ENCODE measurements at regions not wholly inside any gene's neighbourhood (a gene's known extent, or its start where the extent isn't known, plus 50 kb on each side); places are given as distances from the start of the nearest gene placed in this dataset.

DNA sequence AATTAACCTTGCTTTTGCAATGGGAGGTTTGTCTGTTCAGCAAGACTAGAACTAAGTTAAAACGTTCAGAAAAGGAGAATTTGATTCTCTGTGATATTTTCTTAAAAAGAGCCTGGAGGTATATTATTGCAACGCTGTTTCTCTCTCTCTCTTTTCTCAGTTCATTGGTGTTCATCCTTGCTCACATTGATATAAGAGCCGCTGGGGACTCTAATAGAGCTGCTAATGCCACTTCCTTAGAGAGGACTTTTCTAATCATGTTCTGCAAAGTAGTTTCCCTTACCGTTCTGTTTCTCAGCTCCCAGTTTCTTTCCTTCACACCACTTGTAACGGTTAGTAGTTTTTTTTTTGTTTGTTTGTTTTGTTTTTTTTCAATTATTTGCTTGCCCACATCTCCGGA is 203.8 kb downstream of the RWDD3 start:
- no peak for DNase-seq (ENCODE audit: low spot score)
- Histone ChIP-seq H3K4me3 (no peak overlapping the region), H3K27ac (no peak overlapping the region)
- TF ChIP-seq, protein P1, sequence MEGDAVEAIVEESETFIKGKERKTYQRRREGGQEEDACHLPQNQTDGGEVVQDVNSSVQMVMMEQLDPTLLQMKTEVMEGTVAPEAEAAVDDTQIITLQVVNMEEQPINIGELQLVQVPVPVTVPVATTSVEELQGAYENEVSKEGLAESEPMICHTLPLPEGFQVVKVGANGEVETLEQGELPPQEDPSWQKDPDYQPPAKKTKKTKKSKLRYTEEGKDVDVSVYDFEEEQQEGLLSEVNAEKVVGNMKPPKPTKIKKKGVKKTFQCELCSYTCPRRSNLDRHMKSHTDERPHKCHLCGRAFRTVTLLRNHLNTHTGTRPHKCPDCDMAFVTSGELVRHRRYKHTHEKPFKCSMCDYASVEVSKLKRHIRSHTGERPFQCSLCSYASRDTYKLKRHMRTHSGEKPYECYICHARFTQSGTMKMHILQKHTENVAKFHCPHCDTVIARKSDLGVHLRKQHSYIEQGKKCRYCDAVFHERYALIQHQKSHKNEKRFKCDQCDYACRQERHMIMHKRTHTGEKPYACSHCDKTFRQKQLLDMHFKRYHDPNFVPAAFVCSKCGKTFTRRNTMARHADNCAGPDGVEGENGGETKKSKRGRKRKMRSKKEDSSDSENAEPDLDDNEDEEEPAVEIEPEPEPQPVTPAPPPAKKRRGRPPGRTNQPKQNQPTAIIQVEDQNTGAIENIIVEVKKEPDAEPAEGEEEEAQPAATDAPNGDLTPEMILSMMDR (IDR thresholded peaks at IDR 0.05): no peak

DNA sequence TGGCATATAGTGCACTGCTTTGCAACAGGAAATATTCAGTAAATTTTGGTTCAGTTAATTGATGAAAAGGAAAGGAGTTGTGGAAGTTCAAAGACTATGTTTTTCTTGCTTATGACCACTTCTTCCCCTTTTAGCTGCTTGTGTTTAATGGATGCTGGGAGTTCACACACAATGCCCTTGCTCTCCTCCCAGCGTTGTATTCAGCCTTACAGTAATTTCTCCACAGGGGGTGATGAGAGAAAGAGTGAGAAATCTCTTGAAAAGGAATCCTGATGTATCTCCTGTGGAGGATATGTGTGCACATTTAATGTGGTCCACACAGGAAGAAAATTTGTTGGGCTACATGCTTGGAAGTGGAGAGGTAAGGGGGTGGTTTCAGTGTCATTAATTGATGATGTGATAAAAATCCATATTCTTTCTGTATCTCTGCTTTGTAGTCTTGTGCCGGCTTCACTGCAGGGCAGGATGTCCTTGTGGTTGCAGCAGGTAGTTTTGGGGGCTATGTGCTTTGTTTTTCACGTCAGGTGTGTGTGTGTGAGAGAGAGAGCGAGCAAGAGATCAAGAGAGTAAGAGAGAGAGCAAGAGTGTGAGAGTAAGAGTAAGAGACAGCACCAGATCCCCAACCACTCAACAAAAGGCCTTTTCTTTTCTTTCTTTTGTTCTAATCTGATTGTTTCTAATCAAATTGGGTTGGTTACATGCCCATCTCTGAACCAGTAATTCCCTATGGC is 204.4 kb downstream of the RWDD3 start:
- no peak for DNase-seq (ENCODE audit: low spot score)
- H3K27ac ChIP-seq: no peak overlapping the region
- H3K4me3 ChIP-seq: no peak overlapping the region
- TF ChIP-seq, protein P1 (IDR thresholded peaks at IDR 0.05): no peak

DNA sequence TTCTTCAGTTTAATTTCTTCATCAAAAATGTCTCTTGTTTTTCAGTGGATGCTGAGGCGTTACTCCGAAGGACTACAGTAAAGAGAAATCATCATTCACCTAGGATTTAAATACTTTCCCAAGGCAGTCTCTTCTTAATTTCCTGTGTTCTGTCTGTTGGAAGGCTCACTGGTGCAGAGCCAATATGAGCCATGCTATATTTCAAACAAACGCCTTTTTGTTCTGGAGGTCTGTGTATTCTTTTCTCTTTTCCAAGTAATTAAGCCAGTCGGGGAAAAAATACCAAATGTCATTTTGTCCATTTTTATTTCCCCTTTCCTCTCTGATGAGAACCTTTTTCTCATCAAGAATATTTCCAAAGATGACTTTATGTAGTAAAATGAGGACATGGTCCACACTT is 206.5 kb downstream of the RWDD3 start:
- TF ChIP-seq, protein P1 (IDR thresholded peaks at IDR 0.05): no peak
- no peak overlapping the region for H3K27ac ChIP-seq
- no peak overlapping the region for H3K4me3 ChIP-seq
- DNase-seq (ENCODE audit: low spot score): no peak

DNA sequence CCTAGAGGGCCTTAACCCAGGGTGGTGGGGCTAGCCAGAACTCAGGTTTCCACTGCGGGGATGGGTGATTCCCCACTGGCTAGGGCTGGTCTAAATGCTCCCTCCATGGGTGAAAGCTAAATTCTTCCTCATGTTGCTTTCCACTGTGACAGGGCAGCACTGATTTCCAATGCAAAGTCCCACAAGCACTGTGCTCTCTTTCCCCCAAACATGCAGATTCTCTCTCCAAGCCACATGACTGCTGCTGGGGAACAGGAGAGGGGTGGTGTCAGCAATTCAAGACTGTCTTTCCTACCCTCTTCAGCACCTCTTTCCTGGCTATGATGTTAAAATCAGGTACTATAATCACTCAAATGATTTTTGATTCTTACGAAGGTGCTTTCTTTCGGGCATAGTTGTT is 215.5 kb downstream of the RWDD3 start:
- TF ChIP-seq, protein P1 (IDR thresholded peaks at IDR 0.05): no peak
- no peak for DNase-seq (ENCODE audit: low spot score)
- no peak overlapping the region for H3K4me3 ChIP-seq
- no peak overlapping the region for H3K27ac ChIP-seq

DNA sequence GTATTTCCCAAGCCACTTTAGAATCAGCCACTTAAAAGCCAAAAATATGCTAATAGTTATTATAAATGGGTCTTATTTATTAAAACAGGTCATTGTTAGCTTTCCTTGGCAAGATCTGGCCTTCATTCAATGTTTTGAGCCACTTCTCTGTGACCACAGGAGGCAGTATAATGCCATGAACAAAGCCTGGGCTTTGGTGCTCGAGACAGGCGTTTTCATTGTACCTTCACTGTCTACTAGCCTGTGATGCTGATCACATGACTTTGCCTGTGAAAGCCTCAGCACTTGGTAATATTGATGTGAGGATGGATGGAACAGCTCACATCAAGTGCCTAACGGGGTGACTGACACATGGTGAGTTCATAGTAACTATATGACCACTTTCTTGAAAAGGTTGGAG is 217.0 kb downstream of the RWDD3 start:
- Histone ChIP-seq H3K27ac (no peak overlapping the region), H3K4me3 (no peak overlapping the region)
- TF ChIP-seq, protein P1 (IDR thresholded peaks at IDR 0.05): no peak
- no peak for DNase-seq (ENCODE audit: low spot score)

DNA sequence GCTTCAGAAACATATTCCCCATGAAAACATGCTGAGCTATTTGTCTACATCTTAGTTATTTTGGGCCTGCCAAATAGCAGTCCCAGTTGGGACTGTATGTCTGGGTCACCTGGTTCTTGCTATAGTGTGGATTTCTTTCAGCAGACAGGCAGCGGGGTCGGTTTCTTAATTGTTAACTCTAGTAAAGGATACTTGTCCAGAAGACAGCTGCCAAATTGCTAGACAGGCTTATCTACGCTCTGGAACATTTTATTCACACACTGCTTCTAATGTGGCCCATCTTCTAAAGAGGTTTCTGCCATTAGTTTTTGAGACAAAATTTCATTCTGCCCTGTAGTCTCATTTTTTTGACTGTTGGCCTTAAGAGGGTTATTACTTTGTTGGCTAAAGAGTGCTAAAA is 217.9 kb downstream of the RWDD3 start:
- no peak for DNase-seq (ENCODE audit: low spot score)
- TF ChIP-seq, protein P1 (IDR thresholded peaks at IDR 0.05): no peak
- Histone ChIP-seq H3K4me3 (no peak overlapping the region), H3K27ac (no peak overlapping the region)

DNA sequence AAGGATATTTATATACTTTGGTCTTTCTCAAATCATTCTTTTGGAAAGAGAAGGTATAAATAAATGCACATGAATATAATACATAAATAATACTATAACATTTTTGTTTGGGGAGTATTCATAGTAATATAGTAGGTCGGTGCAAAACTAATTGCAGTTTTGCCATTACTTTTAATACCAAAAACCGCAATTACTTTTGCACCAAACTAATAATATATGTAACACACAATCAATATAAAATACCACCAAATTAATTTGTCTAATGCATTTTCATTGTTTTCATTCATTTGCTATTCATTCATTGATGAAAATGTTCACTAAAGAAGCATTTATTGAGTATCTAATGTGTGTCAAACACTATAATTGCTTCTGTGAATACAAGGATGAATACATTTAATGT is 219.0 kb downstream of the RWDD3 start:
- TF ChIP-seq, protein P1 (IDR thresholded peaks at IDR 0.05): no peak
- no peak for DNase-seq (ENCODE audit: low spot score)
- Histone ChIP-seq H3K27ac (no peak overlapping the region), H3K4me3 (no peak overlapping the region)
